ENCODE measurements at regions not wholly inside any gene's neighbourhood (a gene's known extent, or its start where the extent isn't known, plus 50 kb on each side); places are given as distances from the start of the nearest gene placed in this dataset.

DNA sequence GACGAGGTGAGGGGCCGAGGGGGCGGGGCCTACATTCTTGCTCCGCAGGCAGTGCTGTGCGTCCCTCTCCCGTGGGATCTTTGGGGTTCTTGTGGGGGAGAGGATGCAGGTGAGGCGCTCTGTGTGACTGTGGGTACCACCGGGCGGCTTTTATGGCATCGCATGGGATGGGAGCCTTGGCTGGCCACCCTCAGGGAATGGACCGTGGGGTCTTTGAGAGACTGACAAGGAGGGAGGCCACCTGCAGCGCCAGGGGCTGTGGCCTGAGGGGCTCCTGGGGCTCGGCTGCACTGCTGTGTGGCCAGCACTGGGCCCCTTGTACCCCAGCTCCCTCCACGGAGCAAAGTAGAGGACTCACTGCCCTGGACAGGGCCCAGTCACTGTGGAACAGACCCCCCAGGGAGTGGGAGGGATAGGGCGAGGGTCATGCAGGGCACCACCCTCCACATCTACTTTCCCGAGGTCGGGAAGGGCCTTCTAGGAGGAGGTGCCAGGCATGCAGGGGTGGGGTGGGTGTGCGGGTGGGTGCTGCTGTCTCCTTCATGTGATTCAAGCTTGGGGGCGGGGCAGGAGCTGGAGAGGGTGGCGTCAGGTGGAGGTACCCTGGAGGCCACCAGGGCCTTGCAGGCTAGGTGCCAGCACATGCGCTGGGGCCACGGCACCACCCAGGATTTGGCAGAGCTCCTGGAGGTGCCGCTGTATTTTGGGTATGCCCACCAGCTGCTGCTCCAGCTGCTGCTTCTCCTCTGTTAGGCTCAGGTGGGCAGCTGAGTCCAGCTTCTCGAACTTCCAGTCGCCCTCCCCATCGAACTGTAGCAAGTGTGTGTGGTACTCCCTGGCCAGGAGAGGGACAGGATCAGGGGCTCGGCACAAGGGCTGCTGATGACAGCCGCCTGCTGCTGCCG is 1072.4 kb downstream of the RPIA start:
- TF ChIP-seq, protein P1, sequence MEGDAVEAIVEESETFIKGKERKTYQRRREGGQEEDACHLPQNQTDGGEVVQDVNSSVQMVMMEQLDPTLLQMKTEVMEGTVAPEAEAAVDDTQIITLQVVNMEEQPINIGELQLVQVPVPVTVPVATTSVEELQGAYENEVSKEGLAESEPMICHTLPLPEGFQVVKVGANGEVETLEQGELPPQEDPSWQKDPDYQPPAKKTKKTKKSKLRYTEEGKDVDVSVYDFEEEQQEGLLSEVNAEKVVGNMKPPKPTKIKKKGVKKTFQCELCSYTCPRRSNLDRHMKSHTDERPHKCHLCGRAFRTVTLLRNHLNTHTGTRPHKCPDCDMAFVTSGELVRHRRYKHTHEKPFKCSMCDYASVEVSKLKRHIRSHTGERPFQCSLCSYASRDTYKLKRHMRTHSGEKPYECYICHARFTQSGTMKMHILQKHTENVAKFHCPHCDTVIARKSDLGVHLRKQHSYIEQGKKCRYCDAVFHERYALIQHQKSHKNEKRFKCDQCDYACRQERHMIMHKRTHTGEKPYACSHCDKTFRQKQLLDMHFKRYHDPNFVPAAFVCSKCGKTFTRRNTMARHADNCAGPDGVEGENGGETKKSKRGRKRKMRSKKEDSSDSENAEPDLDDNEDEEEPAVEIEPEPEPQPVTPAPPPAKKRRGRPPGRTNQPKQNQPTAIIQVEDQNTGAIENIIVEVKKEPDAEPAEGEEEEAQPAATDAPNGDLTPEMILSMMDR (conservative IDR thresholded peaks at IDR 0.05; ENCODE audit: low read depth, low read length), result no peak
- TF ChIP-seq, protein P2, sequence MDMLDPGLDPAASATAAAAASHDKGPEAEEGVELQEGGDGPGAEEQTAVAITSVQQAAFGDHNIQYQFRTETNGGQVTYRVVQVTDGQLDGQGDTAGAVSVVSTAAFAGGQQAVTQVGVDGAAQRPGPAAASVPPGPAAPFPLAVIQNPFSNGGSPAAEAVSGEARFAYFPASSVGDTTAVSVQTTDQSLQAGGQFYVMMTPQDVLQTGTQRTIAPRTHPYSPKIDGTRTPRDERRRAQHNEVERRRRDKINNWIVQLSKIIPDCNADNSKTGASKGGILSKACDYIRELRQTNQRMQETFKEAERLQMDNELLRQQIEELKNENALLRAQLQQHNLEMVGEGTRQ (IDR thresholded peaks at IDR 0.05; ENCODE audit: low read depth, low read length), result no peak
- TF ChIP-seq RCOR1 (IDR thresholded peaks at IDR 0.05; ENCODE audit: insufficient replicate concordance, low read length), result no peak
